H1 (cell line): ENCODE measurements at regions not wholly inside any gene's neighbourhood (a gene's known extent, or its start where the extent isn't known, plus 50 kb on each side); places are given as distances from the start of the nearest gene placed in this dataset.

Experiments
- CTCF ChIA-PET: fragments of 300-600 bp; sonication (Branson Sonifier 250); formaldehyde crosslinking; loops from one replicate; lab custom pipeline; 2021; ENCODE audit not compliant: partially characterized antibody; lab: Charles Lee
- POLR2A ChIA-PET: fragments of 300-600 bp; sonication (Branson Sonifier 250); formaldehyde crosslinking; loops from one replicate; lab custom pipeline; 2021; ENCODE audit warnings: inconsistent platforms; ENCODE audit not compliant: partially characterized antibody; lab: Charles Lee
- DNase-seq, 2 experiments: peaks; one replicate each; pipeline versions ENCODE4 v3.0.0 to v3.0.0-alpha.2; 2010 to 2022; ENCODE audit warnings: low spot score in 2 of 2, low read depth in 1 of 2, mixed read lengths in 1 of 2
- FAIRE-seq: peaks from 2 replicates; lab custom pipeline; 2011; peaks lifted over from hg19 to GRCh38; lab: Jason Lieb, UNC
- H2AFZ ChIP-seq: 2 replicates; pipeline ENCODE4 v1.8.1; 2012; ENCODE audit warnings: low read length, inconsistent platforms
- H2AK5ac ChIP-seq: 2 replicates; pipeline ENCODE4 v1.6.1; 2013; ENCODE audit warnings: low read depth, low read length
- H2BK120ac ChIP-seq: replicated peaks from 2 replicates; pipeline ENCODE3; 2013; ENCODE audit warnings: low read depth, low read length, inconsistent platforms
- H2BK12ac ChIP-seq: 2 replicates; pipeline ENCODE4 v1.6.1; 2013; ENCODE audit warnings: low read depth, low read length
- H2BK15ac ChIP-seq: 2 replicates; pipeline ENCODE4 v1.6.1; 2013; ENCODE audit warnings: low read length
- H2BK20ac ChIP-seq: 2 replicates; pipeline ENCODE4 v1.6.1; 2013; ENCODE audit warnings: low read length
- H2BK5ac ChIP-seq: 2 replicates; pipeline ENCODE4 v1.6.1; 2013; ENCODE audit warnings: low read depth, low read length
- H3K14ac ChIP-seq: 2 replicates; pipeline ENCODE4 v1.6.1; 2013; ENCODE audit warnings: inconsistent platforms; ENCODE audit not compliant: insufficient read length
- H3K18ac ChIP-seq: 2 replicates; pipeline ENCODE4 v1.6.1; 2013; ENCODE audit warnings: low read length; ENCODE audit errors: extremely low read depth
- H3K23ac ChIP-seq: 2 replicates; pipeline ENCODE4 v1.6.1; 2013; ENCODE audit warnings: inconsistent platforms; ENCODE audit not compliant: insufficient read length
- H3K23me2 ChIP-seq: 2 replicates; pipeline ENCODE4 v1.6.1; 2013; ENCODE audit warnings: low read depth, low read length
- H3K27ac ChIP-seq: 2 replicates; pipeline ENCODE4 v1.6.1; 2011; ENCODE audit warnings: low read depth, low read length, inconsistent platforms
- H3K27me3 ChIP-seq, 4 experiments: replicated peaks in 1 of 4; 1 replicate in 1 of 4; 2 replicates in 3 of 4; pipeline versions ENCODE4 v1.6.1 to v1.8.1; 2011 to 2013; ENCODE audit warnings: low read length in 3 of 4, mild to moderate bottlenecking in 3 of 4, inconsistent platforms in 2 of 4, mixed read lengths in 2 of 4, moderate library complexity in 1 of 4; ENCODE audit not compliant: control insufficient read depth in 3 of 4, insufficient read depth in 3 of 4; ENCODE audit errors: extremely low read depth in 1 of 4
- H3K36me3 ChIP-seq, 4 experiments: 2 replicates each; pipeline versions ENCODE4 v1.6.1 to v1.8.1; 2011 to 2013; ENCODE audit warnings: mild to moderate bottlenecking in 4 of 4, low read length in 3 of 4, moderate library complexity in 2 of 4, control low read depth in 1 of 4, inconsistent platforms in 1 of 4; ENCODE audit not compliant: insufficient read depth in 4 of 4, control insufficient read depth in 2 of 4
- H3K4ac ChIP-seq: replicated peaks from 2 replicates; pipeline ENCODE3; 2013; ENCODE audit warnings: low read length, low read depth, mixed read lengths, inconsistent platforms; ENCODE audit not compliant: insufficient read length
- H3K4me1 ChIP-seq, 4 experiments: replicated peaks in 1 of 4; 1 replicate in 1 of 4; 2 replicates in 3 of 4; pipeline versions ENCODE4 v1.6.1 to v1.8.1; 2011 to 2013; ENCODE audit warnings: low read length in 3 of 4, inconsistent platforms in 2 of 4, mixed read lengths in 1 of 4; ENCODE audit not compliant: insufficient read depth in 4 of 4, control insufficient read depth in 3 of 4
- H3K4me2 ChIP-seq, 2 experiments: 2 replicates each; pipeline versions ENCODE4 v1.6.1 to v1.8.1; 2011 to 2013; ENCODE audit warnings: low read depth in 2 of 2, low read length in 2 of 2, control low read depth in 1 of 2, inconsistent platforms in 1 of 2, mild to moderate bottlenecking in 1 of 2; ENCODE audit not compliant: insufficient read depth in 1 of 2
- H3K4me3 ChIP-seq, 4 experiments: fragments of 200-600, 300-600 bp in 1 of 4; sonication (generic), shearing (Covaris generic), sonication (Bioruptor Twin) in 1 of 4; 2 replicates each; pipeline versions ENCODE4 v1.5.1 to v1.8.1; 2011 to 2016; ENCODE audit warnings: low read length in 4 of 4, low read depth in 3 of 4, control low read depth in 2 of 4, inconsistent platforms in 2 of 4, mild to moderate bottlenecking in 2 of 4, mixed read lengths in 1 of 4, moderate library complexity in 1 of 4; ENCODE audit not compliant: insufficient read depth in 2 of 4; ENCODE audit errors: extremely low read depth in 1 of 4
- H3K56ac ChIP-seq: replicated peaks from 2 replicates; pipeline ENCODE3; 2013; ENCODE audit warnings: low read depth, mild to moderate bottlenecking, mixed read lengths, low read length, inconsistent platforms; ENCODE audit not compliant: insufficient read length
- H3K79me1 ChIP-seq: 2 replicates; pipeline ENCODE4 v1.6.1; 2013; ENCODE audit warnings: low read depth, low read length, control low read depth
- H3K79me2 ChIP-seq, 2 experiments: 2 replicates each; pipeline versions ENCODE4 v1.6.1 to v1.8.1; 2012 to 2013; ENCODE audit warnings: low read length in 2 of 2, mild to moderate bottlenecking in 2 of 2, inconsistent platforms in 1 of 2; ENCODE audit not compliant: insufficient read depth in 2 of 2, control insufficient read depth in 1 of 2
- H3K9ac ChIP-seq, 4 experiments: replicated peaks in 1 of 4; 1 replicate in 1 of 4; 2 replicates in 3 of 4; pipeline versions ENCODE4 v1.6.1 to v1.8.1; 2011 to 2013; ENCODE audit warnings: low read depth in 3 of 4, low read length in 3 of 4, control low read depth in 2 of 4, mild to moderate bottlenecking in 2 of 4, moderate library complexity in 2 of 4, inconsistent platforms in 1 of 4; ENCODE audit errors: extremely low read depth in 1 of 4
- H3K9me3 ChIP-seq, 2 experiments: 2 replicates each; pipeline versions ENCODE4 v1.6.1 to v1.8.1; 2012 to 2013; ENCODE audit warnings: mild to moderate bottlenecking in 2 of 2, moderate library complexity in 2 of 2, control low read depth in 1 of 2, inconsistent platforms in 1 of 2, low read depth in 1 of 2, low read length in 1 of 2, mixed read lengths in 1 of 2; ENCODE audit not compliant: insufficient read depth in 2 of 2
- H4K20me1 ChIP-seq, 2 experiments: replicated peaks in 1 of 2; 2 replicates each; pipeline versions ENCODE3 to v1.8.1; 2011 to 2013; ENCODE audit warnings: inconsistent platforms in 2 of 2, low read length in 2 of 2, mild to moderate bottlenecking in 1 of 2; ENCODE audit not compliant: insufficient read depth in 2 of 2, control insufficient read depth in 1 of 2
- H4K5ac ChIP-seq: 2 replicates; pipeline ENCODE4 v1.6.1; 2013; ENCODE audit warnings: low read length, low read depth, mixed read lengths, inconsistent platforms; ENCODE audit not compliant: insufficient read length
- H4K8ac ChIP-seq: 2 replicates; pipeline ENCODE4 v1.8.0; 2013; ENCODE audit warnings: mild to moderate bottlenecking, moderate library complexity, low read length, inconsistent platforms; ENCODE audit not compliant: insufficient read depth; ENCODE audit errors: extremely low read depth
- H4K91ac ChIP-seq: replicated peaks from 2 replicates; pipeline ENCODE3; 2013; ENCODE audit warnings: low read length, mixed read lengths, inconsistent platforms; ENCODE audit not compliant: insufficient read length
- ATF3 ChIP-seq: IDR thresholded peaks from 2 replicates; pipeline ENCODE4 v1.6.1; 2011; ENCODE audit warnings: low read depth, mild to moderate bottlenecking, low read length; ENCODE audit not compliant: insufficient read depth
- CEBPB ChIP-seq: IDR thresholded peaks from 2 replicates; pipeline ENCODE4 v1.6.1; 2012; ENCODE audit warnings: low read depth, low read length
- CHD1 ChIP-seq: IDR thresholded peaks from 2 replicates; pipeline ENCODE4 v1.6.1; 2012; ENCODE audit warnings: low read depth, low read length, improper control_type of control experiment
- E2F6 ChIP-seq: IDR thresholded peaks from 2 replicates; pipeline ENCODE4 v1.6.1; 2012; ENCODE audit warnings: inconsistent platforms
- EGR1 ChIP-seq: IDR thresholded peaks from 2 replicates; pipeline ENCODE4 v1.6.1; 2011; ENCODE audit warnings: low read depth, low read length, borderline replicate concordance
- KDM4A ChIP-seq: IDR thresholded peaks from one replicate; pipeline ENCODE4 v1.7.1; 2012; ENCODE audit warnings: low read depth, mild to moderate bottlenecking, moderate library complexity, low read length, inconsistent platforms; ENCODE audit not compliant: severe bottlenecking
- KDM5A ChIP-seq: fragments of 200-600 bp; IDR thresholded peaks from 2 replicates; pipeline ENCODE4 v1.7.1; 2012; ENCODE audit warnings: mild to moderate bottlenecking, low read length, inconsistent platforms, mixed read lengths
- NANOG ChIP-seq: IDR thresholded peaks from 2 replicates; pipeline ENCODE4 v1.6.1; 2011; ENCODE audit warnings: low read length, low read depth, mild to moderate bottlenecking, inconsistent platforms; ENCODE audit not compliant: insufficient read depth, poor library complexity, severe bottlenecking
- POU5F1 ChIP-seq: IDR thresholded peaks from 2 replicates; pipeline ENCODE4 v1.6.1; 2011; ENCODE audit warnings: low read depth, mild to moderate bottlenecking, low read length, moderate library complexity
- RBBP5 ChIP-seq: IDR thresholded peaks from 2 replicates; pipeline ENCODE4 v1.7.1; 2012; ENCODE audit warnings: low read depth, mild to moderate bottlenecking, inconsistent platforms, low read length, moderate library complexity, borderline replicate concordance
- SRF ChIP-seq: IDR thresholded peaks from 2 replicates; pipeline ENCODE4 v1.6.1; 2011; ENCODE audit warnings: mild to moderate bottlenecking, low read depth, low read length, moderate library complexity
- TBP ChIP-seq: IDR thresholded peaks from 2 replicates; pipeline ENCODE4 v1.6.1; 2011; ENCODE audit warnings: low read depth, low read length, improper control_type of control experiment
- USF2 ChIP-seq: IDR thresholded peaks from 2 replicates; pipeline ENCODE4 v1.6.1; 2011; ENCODE audit warnings: low read length, improper control_type of control experiment
- WGBS, 2 experiments: shearing (Covaris generic) in 1 of 2; methylation state at CpG; one replicate each; pipeline versions ENCODE4 v1.1.6 to v1.1.7; 2013 to 2015; ENCODE audit warnings: low lambda C conversion rate in 2 of 2, mixed read lengths in 2 of 2, inconsistent platforms in 1 of 2, low coverage in 1 of 2, missing lambda C conversion rate in 1 of 2; ENCODE audit not compliant: insufficient replicate concordance in 2 of 2, insufficient coverage in 1 of 2, insufficient read length in 1 of 2; ENCODE audit errors: extremely low coverage in 1 of 2, missing lambda C conversion rate in 1 of 2; 5-methylcytosine and 5-hydroxymethylcytosine counted together

- POLR2A ChIA-PET = no interaction called here
- TF ChIP-seq SRF = no peak
- TF ChIP-seq NANOG = no peak
- no peak for TF ChIP-seq ATF3
- TF ChIP-seq TBP = no peak
- no peak for TF ChIP-seq POU5F1
- no peak for TF ChIP-seq USF2
- no peak for TF ChIP-seq KDM4A
- no peak for TF ChIP-seq RBBP5
- TF ChIP-seq EGR1 = no peak
- no peak for TF ChIP-seq KDM5A
- no peak for TF ChIP-seq E2F6
- no peak for TF ChIP-seq CEBPB
- no peak for TF ChIP-seq CHD1
Measured at GRCh38 chr2:153133716-153134115, 344.8 kb downstream of the RPRM start.

More at GRCh38 chr2:153133716-153134115, 344.8 kb downstream of the RPRM start:
- Histone ChIP-seq H3K9ac (no peak overlapping the region), H3K23ac (no peak overlapping the region), H3K79me1 (no peaks in the 10 kb centered on the region), H4K8ac (no peak overlapping the region), H2BK5ac (no peak overlapping the region), H2BK12ac (no peak overlapping the region), H3K27ac (no peak overlapping the region), H3K4ac (no peak overlapping the region), H3K14ac (no peak overlapping the region), H3K9me3 (no peaks in the 10 kb centered on the region), H4K91ac (no peak overlapping the region), H2AFZ (no peak overlapping the region), H3K23me2 (no peaks in the 10 kb centered on the region), H3K56ac (no peak overlapping the region), H3K27me3 (no peaks in the 10 kb centered on the region), H4K20me1 (no peaks in the 10 kb centered on the region), H4K5ac (no peak overlapping the region), H2BK20ac (no peak overlapping the region), H2AK5ac (no peak overlapping the region), H3K4me2 (no peak overlapping the region), H3K79me2 (no peaks in the 10 kb centered on the region), H3K36me3 (no peaks in the 10 kb centered on the region), H3K4me1 (no peaks in the 10 kb centered on the region), H3K18ac (no peak overlapping the region), H2BK120ac (no peak overlapping the region), H3K4me3 (no peak overlapping the region), H2BK15ac (no peak overlapping the region)
- FAIRE-seq (no peak), DNase-seq (no peak)
- WGBS, 2 experiments = 88% methylated on average over 4 of the region's 4 CpGs; no CpG with 5 or more reads in 1 of the 2 experiments
- CTCF ChIA-PET = no interaction called here
